Choroid plexus epithelial cell (primary cell): ENCODE measurements at regions not wholly inside any gene's neighbourhood (a gene's known extent, or its start where the extent isn't known, plus 50 kb on each side); places are given as distances from the start of the nearest gene placed in this dataset.

ENCODE experiments used
- DNase-seq: peaks from one replicate; pipeline ENCODE4 v3.0.0-alpha.2; 2010; ENCODE audit warnings: low read depth
- H3K4me3 ChIP-seq: 2 replicates; pipeline ENCODE4 v1.5.1; 2011; ENCODE audit warnings: low read depth, mild to moderate bottlenecking, control low read depth, low read length, moderate library complexity
- CTCF ChIP-seq: conservative IDR thresholded peaks from 2 replicates; pipeline ENCODE4 v1.5.1; 2011; ENCODE audit warnings: low read depth, mild to moderate bottlenecking, control low read depth, inconsistent platforms, low read length, moderate library complexity

- H3K4me3 ChIP-seq, result no peak overlapping the region
- DNase-seq, result no peak
- no peak for TF ChIP-seq CTCF
These were observed 908.1 kb downstream of the GALC start for GRCh38 chr14:87084908-87085307.

DNA sequence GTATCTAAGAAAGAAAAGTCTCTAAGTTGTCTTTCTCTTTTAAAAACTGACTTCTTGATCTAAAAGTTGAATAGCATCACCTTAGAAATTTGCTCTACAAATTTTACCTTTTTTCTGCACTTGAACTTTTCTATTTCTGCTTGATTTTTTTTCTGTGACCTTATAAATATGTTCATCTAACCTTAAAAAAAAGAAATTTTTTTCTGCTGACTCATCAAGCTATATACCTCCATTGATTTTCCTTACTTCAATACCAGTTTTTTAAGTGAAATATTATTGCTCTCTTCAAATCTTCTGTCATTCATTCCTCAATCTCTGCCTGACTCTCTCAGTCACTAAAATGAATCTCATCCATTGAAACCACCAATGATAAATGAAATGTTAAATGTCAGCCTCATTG lies 910.1 kb downstream of the GALC start:
- TF ChIP-seq CTCF, result no peak
- no peak overlapping the region for H3K4me3 ChIP-seq
- DNase-seq, result no peak

GRCh38 chr14:87081004-87081403 lies 912.0 kb downstream of the GALC start:
- no peak for DNase-seq
- no peak overlapping the region for H3K4me3 ChIP-seq
- no peak for TF ChIP-seq CTCF

GRCh38 chr14:87080146-87080545 lies 912.8 kb downstream of the GALC start:
- no peak for DNase-seq
- no peak for TF ChIP-seq CTCF

GRCh38 chr14:87079416-87079815 lies 913.6 kb downstream of the GALC start:
- DNase-seq, result no peak
- no peak overlapping the region for H3K4me3 ChIP-seq
- TF ChIP-seq CTCF, result no peak

More at GRCh38 chr14:87080146-87080545, 912.8 kb downstream of the GALC start:
- H3K4me3 ChIP-seq, result no peak overlapping the region

- H3K4me3 ChIP-seq, result no peak overlapping the region
- no peak for TF ChIP-seq CTCF
- DNase-seq, result no peak
These were observed 916.1 kb downstream of the GALC start for GRCh38 chr14:87076922-87077321.

- TF ChIP-seq CTCF, result no peak
- no peak overlapping the region for H3K4me3 ChIP-seq
- no peak for DNase-seq
These were observed 916.8 kb downstream of the GALC start for GRCh38 chr14:87076146-87076545.
